Osteocyte (in vitro differentiated cells): ENCODE measurements at regions not wholly inside any gene's neighbourhood (a gene's known extent, or its start where the extent isn't known, plus 50 kb on each side); places are given as distances from the start of the nearest gene placed in this dataset.

Experiments used
- DNase-seq: peaks from one replicate; pipeline ENCODE4 v3.0.0; 2021; ENCODE audit warnings: mixed read lengths; ENCODE audit not compliant: unreplicated experiment; ENCODE audit errors: extremely low spot score
- H3K27ac Mint-ChIP-seq: one replicate; pipeline ENCODE4 v1.8.0; 2021; ENCODE audit warnings: mild to moderate bottlenecking, mixed read lengths; ENCODE audit not compliant: unreplicated experiment
- H3K27me3 Mint-ChIP-seq: one replicate; pipeline ENCODE4 v1.8.0; 2021; ENCODE audit warnings: mixed read lengths; ENCODE audit not compliant: unreplicated experiment
- H3K36me3 Mint-ChIP-seq: one replicate; pipeline ENCODE4 v1.8.0; 2021; ENCODE audit warnings: mixed read lengths; ENCODE audit not compliant: unreplicated experiment
- H3K4me1 Mint-ChIP-seq: one replicate; pipeline ENCODE4 v1.8.0; 2021; ENCODE audit warnings: mixed read lengths; ENCODE audit not compliant: unreplicated experiment
- H3K4me3 Mint-ChIP-seq: one replicate; pipeline ENCODE4 v1.8.0; 2021; ENCODE audit warnings: mild to moderate bottlenecking, moderate library complexity, mixed read lengths; ENCODE audit not compliant: unreplicated experiment
- H3K9me3 Mint-ChIP-seq: one replicate; pipeline ENCODE4 v1.8.0; 2021; ENCODE audit warnings: mixed read lengths; ENCODE audit not compliant: unreplicated experiment
- CTCF ChIP-seq: fragments of 200-600 bp; sonication (generic); IDR thresholded peaks from 2 replicates; pipeline ENCODE4 v1.5.0; 2021; ENCODE audit warnings: antibody characterized with exemption, mild to moderate bottlenecking, moderate library complexity

GRCh38 chrX:146141221-146141620 is 323.6 kb downstream of the SLITRK2 start:
- Mint-ChIP-seq H3K27me3 (no peaks in the 10 kb centered on the region), H3K27ac (no peak overlapping the region), H3K36me3 (no peaks in the 10 kb centered on the region), H3K9me3 (peaks cover 53% of the 10 kb centered on the region), H3K4me3 (no peak overlapping the region), H3K4me1 (no peaks in the 10 kb centered on the region)
- no peak for DNase-seq
- TF ChIP-seq CTCF = no peak

- Mint-ChIP-seq H3K27me3 (no peaks in the 10 kb centered on the region), H3K27ac (no peak overlapping the region), H3K36me3 (no peaks in the 10 kb centered on the region), H3K4me1 (no peaks in the 10 kb centered on the region), H3K4me3 (no peak overlapping the region), H3K9me3 (peaks cover 45% of the 10 kb centered on the region)
- DNase-seq = no peak
- no peak for TF ChIP-seq CTCF
Measured at GRCh38 chrX:146144039-146144438, 326.4 kb downstream of the SLITRK2 start.

- TF ChIP-seq CTCF = no peak
- Mint-ChIP-seq H3K4me3 (no peak overlapping the region), H3K9me3 (peaks cover 49% of the 10 kb centered on the region), H3K4me1 (no peaks in the 10 kb centered on the region), H3K27me3 (no peaks in the 10 kb centered on the region), H3K36me3 (no peaks in the 10 kb centered on the region), H3K27ac (no peak overlapping the region)
- no peak for DNase-seq
Measured at GRCh38 chrX:146154191-146154590, 336.6 kb downstream of the SLITRK2 start.

GRCh38 chrX:146160443-146161203 is 343.0 kb downstream of the SLITRK2 start:
- H3K27me3 Mint-ChIP-seq = no peaks in the 10 kb centered on the region
- no peaks in the 10 kb centered on the region for H3K36me3 Mint-ChIP-seq
- no peak overlapping the region for H3K4me3 Mint-ChIP-seq
- TF ChIP-seq CTCF = no peak
- H3K9me3 Mint-ChIP-seq = peaks cover 32% of the 10 kb centered on the region
- DNase-seq = no peak
- no peaks in the 10 kb centered on the region for H3K4me1 Mint-ChIP-seq
- H3K27ac Mint-ChIP-seq = no peak overlapping the region

- Mint-ChIP-seq H3K27me3 (no peaks in the 10 kb centered on the region), H3K27ac (no peak overlapping the region), H3K36me3 (no peaks in the 10 kb centered on the region), H3K4me1 (no peaks in the 10 kb centered on the region), H3K9me3 (peaks cover 60% of the 10 kb centered on the region), H3K4me3 (no peak overlapping the region)
- no peak for DNase-seq
- no peak for TF ChIP-seq CTCF
Measured at GRCh38 chrX:146173742-146174141, 356.1 kb downstream of the SLITRK2 start.
